AG09309 (cell line): ENCODE measurements at regions not wholly inside any gene's neighbourhood (a gene's known extent, or its start where the extent isn't known, plus 50 kb on each side); places are given as distances from the start of the nearest gene placed in this dataset.
A peak's percentile ranks its signal among the peaks of the same experiment; 100 is the strongest.

ENCODE experiments used
- DNase-seq: peaks from one replicate; pipeline ENCODE4 v3.0.0-alpha.2; 2010; ENCODE audit warnings: low read depth
- H3K4me3 ChIP-seq: 2 replicates; pipeline ENCODE4 v1.5.1; 2011; ENCODE audit warnings: mild to moderate bottlenecking, low read depth, low read length, moderate library complexity; ENCODE audit not compliant: control insufficient read depth
- TF ChIP-seq, protein P1 (sequence below): IDR thresholded peaks from 2 replicates; pipeline ENCODE4 v1.5.1; 2011; ENCODE audit warnings: mild to moderate bottlenecking, low read depth, low read length, inconsistent platforms; ENCODE audit not compliant: insufficient read depth, control insufficient read depth; ENCODE audit errors: missing control alignments

DNA sequence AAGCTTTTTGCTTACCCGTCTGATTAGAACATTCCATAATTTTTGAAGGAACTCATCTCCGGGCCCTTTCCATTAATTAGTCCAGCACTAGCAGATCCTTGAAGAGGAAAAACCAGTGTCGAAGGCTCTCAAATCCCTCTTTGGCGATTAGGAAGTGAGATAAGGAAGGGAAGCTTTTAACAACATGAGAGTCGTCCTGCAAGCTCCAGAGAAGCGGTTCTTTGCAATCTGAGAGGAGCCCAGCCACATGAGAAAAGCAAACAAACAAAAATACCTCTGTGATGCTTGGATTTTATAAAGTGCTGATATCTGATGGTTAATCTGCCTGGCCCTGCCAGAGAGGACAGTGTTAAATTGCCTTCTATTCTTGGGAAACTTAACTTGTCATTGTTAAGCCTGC is 339.8 kb upstream of the SALL1 start:
- no peak for DNase-seq
- TF ChIP-seq, protein P1, sequence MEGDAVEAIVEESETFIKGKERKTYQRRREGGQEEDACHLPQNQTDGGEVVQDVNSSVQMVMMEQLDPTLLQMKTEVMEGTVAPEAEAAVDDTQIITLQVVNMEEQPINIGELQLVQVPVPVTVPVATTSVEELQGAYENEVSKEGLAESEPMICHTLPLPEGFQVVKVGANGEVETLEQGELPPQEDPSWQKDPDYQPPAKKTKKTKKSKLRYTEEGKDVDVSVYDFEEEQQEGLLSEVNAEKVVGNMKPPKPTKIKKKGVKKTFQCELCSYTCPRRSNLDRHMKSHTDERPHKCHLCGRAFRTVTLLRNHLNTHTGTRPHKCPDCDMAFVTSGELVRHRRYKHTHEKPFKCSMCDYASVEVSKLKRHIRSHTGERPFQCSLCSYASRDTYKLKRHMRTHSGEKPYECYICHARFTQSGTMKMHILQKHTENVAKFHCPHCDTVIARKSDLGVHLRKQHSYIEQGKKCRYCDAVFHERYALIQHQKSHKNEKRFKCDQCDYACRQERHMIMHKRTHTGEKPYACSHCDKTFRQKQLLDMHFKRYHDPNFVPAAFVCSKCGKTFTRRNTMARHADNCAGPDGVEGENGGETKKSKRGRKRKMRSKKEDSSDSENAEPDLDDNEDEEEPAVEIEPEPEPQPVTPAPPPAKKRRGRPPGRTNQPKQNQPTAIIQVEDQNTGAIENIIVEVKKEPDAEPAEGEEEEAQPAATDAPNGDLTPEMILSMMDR = no peak
- no peak overlapping the region for H3K4me3 ChIP-seq

DNA sequence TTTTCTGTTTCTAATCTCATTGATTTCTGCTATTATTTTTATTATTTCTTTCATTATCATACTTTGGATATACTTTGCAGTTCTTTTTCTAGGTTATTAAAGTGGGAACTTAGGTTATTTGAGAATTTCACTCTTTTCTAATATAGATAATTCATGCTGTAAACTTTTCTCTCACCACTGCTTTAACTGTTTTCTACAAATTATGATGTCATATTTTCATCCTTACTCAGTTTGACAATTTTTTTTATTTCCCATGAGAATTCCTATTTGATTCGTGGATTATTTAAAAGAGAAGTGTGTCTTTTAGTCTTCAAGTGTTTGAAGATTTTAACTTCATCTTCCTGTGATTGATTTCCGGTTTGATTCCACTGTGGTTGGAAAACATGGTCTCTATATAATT is 336.8 kb upstream of the SALL1 start:
- TF ChIP-seq, protein P1 = no peak
- H3K4me3 ChIP-seq = no peak overlapping the region
- DNase-seq = no peak

DNA sequence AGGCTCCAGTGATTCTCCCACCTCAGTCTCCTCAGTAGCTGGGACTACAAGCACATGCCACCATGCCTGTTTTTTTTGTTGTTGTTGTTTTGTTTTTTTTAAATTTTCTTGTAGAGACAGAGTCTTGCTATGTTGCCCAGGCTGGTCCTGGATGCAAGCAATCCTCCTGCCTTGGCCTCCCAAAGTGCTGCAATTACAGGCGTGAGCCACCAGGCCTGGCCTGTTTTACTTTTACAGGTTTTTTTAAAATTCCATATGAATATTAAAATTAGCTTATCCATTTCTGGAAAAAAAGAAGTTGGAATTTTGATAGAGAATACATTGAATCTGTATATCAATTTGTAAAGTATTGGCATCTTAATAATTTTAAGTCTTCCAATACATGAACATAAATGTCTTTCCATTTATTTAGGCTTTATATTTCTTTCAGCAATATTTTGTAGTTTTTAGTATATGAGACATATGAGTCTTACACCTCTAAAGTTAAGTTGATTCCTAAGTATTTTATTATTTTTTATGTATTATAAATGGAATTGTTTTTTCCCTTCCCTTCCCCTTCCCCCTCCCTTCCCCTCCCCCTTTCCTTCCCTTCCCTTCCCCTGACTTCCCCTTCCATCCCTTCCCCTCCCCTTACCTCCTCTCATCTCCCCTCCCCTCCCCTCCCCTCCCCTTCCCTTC is 323.5 kb upstream of the SALL1 start:
- DNase-seq = no peak
- TF ChIP-seq, protein P1 = no peak
- H3K4me3 ChIP-seq = no peak overlapping the region

DNA sequence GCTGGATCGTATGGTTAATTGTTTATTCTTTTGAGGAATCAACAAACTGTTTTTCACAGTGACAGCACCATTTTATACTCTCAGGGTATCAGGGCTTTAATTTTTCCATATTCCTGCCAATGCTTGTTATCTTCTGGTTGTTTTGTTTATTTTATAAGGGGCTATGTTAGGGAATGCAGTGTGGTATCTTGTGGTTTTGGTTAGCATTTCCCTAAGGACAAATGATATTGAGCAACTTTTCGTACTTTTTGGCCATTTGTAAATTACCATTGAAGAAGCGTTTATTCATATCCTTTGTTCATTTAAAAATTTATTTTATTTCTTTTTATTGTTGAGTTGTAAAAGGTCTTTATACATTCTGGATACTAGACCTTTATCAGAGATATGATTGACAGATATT is 322.0 kb upstream of the SALL1 start:
- DNase-seq = no peak
- TF ChIP-seq, protein P1 = no peak
- no peak overlapping the region for H3K4me3 ChIP-seq

DNA sequence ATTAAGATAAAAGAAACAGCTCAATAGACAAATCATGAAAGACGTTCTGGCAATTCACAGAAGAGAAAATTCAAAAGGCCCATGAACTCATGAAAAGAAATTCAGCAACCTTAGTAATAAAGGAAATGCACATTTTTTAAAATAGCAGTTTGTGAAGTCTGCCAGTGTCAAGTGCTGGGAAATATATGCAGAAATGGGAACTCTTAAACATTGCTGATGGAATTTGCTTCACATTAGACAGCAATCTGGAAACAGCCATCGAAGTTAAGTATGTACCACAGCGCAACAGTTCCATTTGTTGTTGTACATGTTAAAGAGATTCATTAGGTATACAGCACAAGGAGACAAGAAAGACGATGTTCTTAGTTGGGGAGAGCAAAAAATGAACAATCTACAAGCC is 319.4 kb upstream of the SALL1 start:
- no peak for DNase-seq
- TF ChIP-seq, protein P1 = no peak
- H3K4me3 ChIP-seq = no peak overlapping the region

DNA sequence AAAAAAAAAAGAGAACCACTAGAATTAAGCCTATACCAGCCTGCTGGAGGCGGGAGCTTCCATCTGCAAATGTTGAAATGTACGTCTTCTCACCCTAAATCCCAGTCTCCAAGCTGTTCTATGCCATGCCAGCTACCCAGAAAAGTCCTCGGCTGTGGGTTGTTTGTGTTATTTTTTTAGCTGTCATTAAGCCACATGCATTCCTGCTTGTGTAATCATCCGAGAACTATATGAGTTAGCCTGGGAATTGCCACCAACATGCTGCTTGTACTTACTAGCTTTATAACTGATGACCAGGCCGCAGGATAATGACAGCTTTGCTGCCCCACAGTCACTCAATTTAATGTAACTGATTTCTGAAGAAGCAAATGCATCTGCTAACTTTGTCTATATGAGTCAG is 313.9 kb upstream of the SALL1 start:
- TF ChIP-seq, protein P1 = no peak
- DNase-seq = peak; percentile 16
- H3K4me3 ChIP-seq = no peak overlapping the region
